PC-3 (cell line): ENCODE measurements at regions not wholly inside any gene's neighbourhood (a gene's known extent, or its start where the extent isn't known, plus 50 kb on each side); places are given as distances from the start of the nearest gene placed in this dataset.

ENCODE experiments used
- ATAC-seq: fragments of 200-7000 bp; cut with Tn5 transposase; 2 replicates; pipeline ENCODE4 v1.9.1; 2020; ENCODE audit warnings: mild to moderate bottlenecking, moderate library complexity
- BruUV-seq: library from RNA; stranded (reverse); fragments of 400-500 nt; replicated peaks from 2 replicates; lab custom pipeline; 2021; lab: Mats Ljungman, UMichigan
- CTCF ChIA-PET: fragments of 300-600 bp; sonication (Branson Sonifier 250); formaldehyde crosslinking; loops from one replicate; lab custom pipeline; 2022; ENCODE audit warnings: antibody characterized with exemption; lab: Charles Lee
- POLR2A ChIA-PET: fragments of 300-600 bp; sonication (Branson Sonifier 250); formaldehyde crosslinking; loops from one replicate; lab custom pipeline; 2022; ENCODE audit warnings: antibody characterized with exemption; ENCODE audit not compliant: unreplicated experiment; lab: Charles Lee
- DNase-seq: peaks from one replicate; pipeline ENCODE4 v3.0.0-alpha.2; 2015
- H2AFZ ChIP-seq: fragments of 300-600 bp; sonication (generic); 2 replicates; pipeline ENCODE4 v1.6.0; 2016; ENCODE audit warnings: antibody characterized with exemption, low read length
- H3F3A ChIP-seq: fragments of 300-600 bp; sonication (generic); one replicate; pipeline ENCODE4 v1.6.0; 2017; ENCODE audit warnings: antibody characterized with exemption, low read length, control low read depth, mild to moderate bottlenecking; ENCODE audit not compliant: unreplicated experiment
- H3K27ac ChIP-seq: fragments of 300-600 bp; sonication (generic); 2 replicates; pipeline ENCODE4 v1.5.1; 2016; ENCODE audit warnings: mild to moderate bottlenecking, low read length
- H3K27me3 ChIP-seq: fragments of 300-600 bp; sonication (generic); 2 replicates; pipeline ENCODE4 v1.6.1; 2016; ENCODE audit warnings: low read length, mixed read lengths
- H3K36me3 ChIP-seq: fragments of 300-600 bp; sonication (generic); 2 replicates; pipeline ENCODE4 v1.6.1; 2016; ENCODE audit warnings: low read depth, mixed run types, low read length, mixed read lengths
- H3K4me1 ChIP-seq: fragments of 300-600 bp; sonication (generic); 2 replicates; pipeline ENCODE4 v1.5.1; 2016; ENCODE audit warnings: low read length; ENCODE audit not compliant: insufficient read depth
- H3K4me2 ChIP-seq: fragments of 300-600 bp; sonication (generic); 2 replicates; pipeline ENCODE4 v1.6.0; 2016; ENCODE audit warnings: low read length
- H3K4me3 ChIP-seq: fragments of 300-600 bp; sonication (generic); 2 replicates; pipeline ENCODE4 v1.5.1; 2016; ENCODE audit warnings: mild to moderate bottlenecking, low read length, mixed read lengths
- H3K79me2 ChIP-seq: fragments of 300-600 bp; sonication (generic); 2 replicates; pipeline ENCODE4 v1.6.1; 2017; ENCODE audit warnings: low read length, mixed read lengths
- H3K9ac ChIP-seq: fragments of 300-600 bp; sonication (generic); 2 replicates; pipeline ENCODE4 v1.6.0; 2016; ENCODE audit warnings: mild to moderate bottlenecking, low read length
- H3K9me2 ChIP-seq: fragments of 300-600 bp; sonication (generic); replicated peaks from 2 replicates; pipeline ENCODE4 v1.6.1; 2016; ENCODE audit warnings: mixed run types, low read length, mixed read lengths
- H3K9me3 ChIP-seq: fragments of 300-600 bp; sonication (generic); 2 replicates; pipeline ENCODE4 v1.6.1; 2016; ENCODE audit warnings: low read length, mixed read lengths
- H4K20me1 ChIP-seq: fragments of 300-600 bp; sonication (generic); 2 replicates; pipeline ENCODE4 v1.6.1; 2016; ENCODE audit warnings: low read length, mixed read lengths
- CTCF ChIP-seq: fragments of 300-600 bp; sonication (generic); conservative IDR thresholded peaks from 2 replicates; pipeline ENCODE4 v1.5.1; 2017; ENCODE audit warnings: antibody characterized with exemption, low read depth, mild to moderate bottlenecking, low read length
- EZH2 ChIP-seq: fragments of 300-600 bp; sonication (generic); IDR thresholded peaks from one replicate; pipeline ENCODE4 v1.6.1; 2017; ENCODE audit warnings: antibody characterized with exemption, mild to moderate bottlenecking, low read length; ENCODE audit not compliant: unreplicated experiment
- EZH2phosphoT487 ChIP-seq: fragments of 300-600 bp; sonication (generic); IDR thresholded peaks from 2 replicates; pipeline ENCODE4 v1.6.1; 2018; ENCODE audit warnings: mild to moderate bottlenecking, antibody characterized with exemption, low read length, borderline replicate concordance
- intact Hi-C: fragments of 100-400 bp; cut with micrococcal nuclease; formaldehyde crosslinking; loops from 2 replicates; pipeline ENCODE4 v1.9.0; 2023

- Histone ChIP-seq H3K4me3 (no peak overlapping the region), H3K27ac (peak overlapping the region; percentile 48), H2AFZ (no peak overlapping the region), H3K9ac (no peak overlapping the region), H4K20me1 (no peaks in the 10 kb centered on the region), H3K9me3 (peaks cover 10% of the 10 kb centered on the region), H3F3A (peaks cover 15% of the 10 kb centered on the region), H3K27me3 (no peaks in the 10 kb centered on the region), H3K4me1 (peaks cover 23% of the 10 kb centered on the region), H3K4me2 (peak overlapping the region; percentile 47), H3K36me3 (peaks cover 8% of the 10 kb centered on the region; the same call in 1 of the 2 replicates), H3K9me2 (no peaks in the 10 kb centered on the region), H3K79me2 (no peaks in the 10 kb centered on the region)
- intact Hi-C loops: no loop called here
- no TSS peak for BruUV-seq
- CTCF ChIA-PET: no interaction called here
- DNase-seq (peak; percentile 80), ATAC-seq (peak; percentile 75)
- POLR2A ChIA-PET: no interaction called here
- TF ChIP-seq EZH2phosphoT487: no peak
Measured at GRCh38 chr3:170714122-170714521, 128.2 kb upstream of the SLC7A14 start.

- Histone ChIP-seq H3K4me1 (peaks cover 23% of the 10 kb centered on the region), H4K20me1 (no peaks in the 10 kb centered on the region), H3K9ac (no peak overlapping the region), H3K4me2 (peak overlapping the region; percentile 47), H3K36me3 (peaks cover 8% of the 10 kb centered on the region; the same call in 1 of the 2 replicates), H3K4me3 (0 out of 2 replicates have a peak overlapping the region, but pooled peaks have one; percentile 5), H2AFZ (no peak overlapping the region), H3K79me2 (no peaks in the 10 kb centered on the region), H3K9me3 (peaks cover 10% of the 10 kb centered on the region), H3K9me2 (no peaks in the 10 kb centered on the region), H3K27me3 (no peaks in the 10 kb centered on the region), H3K27ac (peak overlapping the region; percentile 48), H3F3A (peaks cover 15% of the 10 kb centered on the region)
- ChIA-PET POLR2A (no interaction called here), CTCF (no interaction called here)
- intact Hi-C loops: no loop called here
- no TSS peak for BruUV-seq
- no peak for TF ChIP-seq EZH2phosphoT487
- no peak for TF ChIP-seq CTCF
- no peak for TF ChIP-seq EZH2
- DNase-seq (no peak), ATAC-seq (no peak)
Measured at GRCh38 chr3:170713653-170714052, 127.8 kb upstream of the SLC7A14 start.

GRCh38 chr3:170712798-170713197, 126.9 kb upstream of the SLC7A14 start:
- ChIA-PET POLR2A (no interaction called here), CTCF (no interaction called here)
- TF ChIP-seq EZH2 (no peak), CTCF (no peak), EZH2phosphoT487 (no peak)
- H3K4me2 ChIP-seq: no peak overlapping the region
- no peak overlapping the region for H3K9ac ChIP-seq
- peaks cover 8% of the 10 kb centered on the region; the same call in 1 of the 2 replicates for H3K36me3 ChIP-seq
- no peaks in the 10 kb centered on the region for H3K9me2 ChIP-seq
- H3F3A ChIP-seq: peaks cover 15% of the 10 kb centered on the region
- H2AFZ ChIP-seq: no peak overlapping the region
- H3K4me3 ChIP-seq: no peak overlapping the region
- H4K20me1 ChIP-seq: no peaks in the 10 kb centered on the region
- DNase-seq: no peak
- no TSS peak for BruUV-seq
- no peaks in the 10 kb centered on the region for H3K79me2 ChIP-seq
- no peaks in the 10 kb centered on the region for H3K27me3 ChIP-seq
- H3K4me1 ChIP-seq: peaks cover 29% of the 10 kb centered on the region
- H3K27ac ChIP-seq: no peak overlapping the region
- H3K9me3 ChIP-seq: peaks cover 10% of the 10 kb centered on the region
- no peak for ATAC-seq
- intact Hi-C loops: no loop called here
